ENCODE measurements at regions not wholly inside any gene's neighbourhood (a gene's known extent, or its start where the extent isn't known, plus 50 kb on each side); places are given as distances from the start of the nearest gene placed in this dataset.

DNA sequence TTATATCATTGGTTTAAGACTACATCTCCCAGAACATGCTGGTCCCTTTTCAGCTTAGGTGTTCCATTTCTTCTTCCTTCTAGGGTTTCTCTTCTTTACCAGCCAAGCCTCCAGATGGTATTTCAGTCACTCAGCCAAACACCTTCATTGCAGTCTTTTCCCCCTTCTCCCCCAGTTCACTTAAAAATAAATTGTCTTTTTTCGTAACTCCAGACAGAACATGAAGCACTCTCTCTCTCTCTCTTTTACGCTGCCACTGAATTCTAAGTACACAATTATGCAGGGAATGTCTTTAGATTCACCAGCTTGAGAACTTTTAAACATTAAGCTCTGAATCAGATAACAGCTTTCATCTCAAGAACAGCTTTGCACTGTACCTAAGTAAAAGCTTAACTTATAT lies 419.7 kb upstream of the BRINP1 start:
- H3K27ac ChIP-seq (ENCODE audit: insufficient read depth, low read depth, low read length) = no peak overlapping the region
- no peak overlapping the region for H3K4me2 ChIP-seq (ENCODE audit: insufficient read depth, low read length)
- no peaks in the 10 kb centered on the region for H3K79me2 ChIP-seq (ENCODE audit: control insufficient read depth, insufficient read depth, low read length)
- intact Hi-C loops (cut with micrococcal nuclease) (no loop called here), dilution Hi-C loops (cut with MboI; ENCODE audit: extremely low pct_ligation_motif_present, low sequenced_read_pairs) (no loop called here)
- no peak for DNase-seq (ENCODE audit: low read depth, low spot score)
- POLR2A ChIA-PET = no interaction called here
- H3K4me3 ChIP-seq (replicated peaks in 1 of 3; ENCODE audit: insufficient read depth in 1 of 3, low read depth in 1 of 3, low read length in 3 of 3) = no peak overlapping the region
- TF ChIP-seq POLR2AphosphoS5 (IDR thresholded peaks at IDR 0.05; ENCODE audit: insufficient read depth, low read depth, low read length) (no peak), GATA2 (IDR thresholded peaks at IDR 0.05; ENCODE audit: insufficient read depth, insufficient read length, low read depth, low read length) (no peak), POLR2A (IDR thresholded peaks at IDR 0.05; ENCODE audit: low read depth, low read length) (no peak), MYC (IDR thresholded peaks at IDR 0.05; ENCODE audit: low read depth, low read length) (no peak), EZH2 (IDR thresholded peaks at IDR 0.05; ENCODE audit: borderline replicate concordance, low read depth, low read length, severe bottlenecking) (no peak), MAX (IDR thresholded peaks at IDR 0.05; ENCODE audit: insufficient read depth, insufficient read length) (no peak)
- H3K36me3 ChIP-seq (ENCODE audit: control insufficient read depth in 2 of 2, extremely low read depth in 1 of 2, insufficient read depth in 2 of 2, low read length in 2 of 2) = no peaks in the 10 kb centered on the region
- CTCF ChIA-PET = no interaction called here
- peaks cover 3% of the 10 kb centered on the region for H3K9me3 ChIP-seq (replicated peaks; ENCODE audit: control insufficient read depth, insufficient read depth, low read length)
- no peak overlapping the region for H3K9ac ChIP-seq (replicated peaks; ENCODE audit: extremely low read depth, insufficient read depth, low read length)
- H3K4me1 ChIP-seq (ENCODE audit: control insufficient read depth, extremely low read depth, insufficient read depth, low read length) = no peaks in the 10 kb centered on the region
- H4K20me1 ChIP-seq (replicated peaks; ENCODE audit: control insufficient read depth, extremely low read depth, insufficient read depth, low read length) = no peaks in the 10 kb centered on the region
- FAIRE-seq = no peak
- no peaks in the 10 kb centered on the region for H3K9me1 ChIP-seq (replicated peaks; ENCODE audit: control insufficient read depth, extremely low read depth, insufficient read depth, low read length)
- no peaks in the 10 kb centered on the region for H3K27me3 ChIP-seq (ENCODE audit: control insufficient read depth in 2 of 2, insufficient read depth in 2 of 2, low read length in 2 of 2)
- no TSS peak for BruUV-seq (replicated peaks)
- no peak overlapping the region for H2AFZ ChIP-seq (ENCODE audit: low read depth, low read length)

DNA sequence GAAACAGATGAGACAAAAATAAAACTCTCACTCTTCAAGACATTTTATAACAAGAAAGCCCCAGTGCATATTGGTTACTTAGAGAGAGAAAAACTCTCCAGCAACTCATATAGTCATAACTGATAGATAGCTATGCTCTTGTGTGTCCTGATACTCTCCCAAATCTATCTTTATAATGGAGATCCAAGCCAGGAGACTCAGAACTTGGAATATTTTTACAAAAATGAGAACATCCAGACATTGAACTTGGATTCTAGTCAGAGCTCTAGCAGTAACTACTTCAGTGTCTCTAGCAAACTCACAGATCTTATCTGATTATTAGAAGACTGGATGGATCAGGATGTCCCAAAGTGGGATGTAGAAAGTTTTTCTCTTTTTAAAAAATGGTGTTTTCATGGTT lies 412.7 kb upstream of the BRINP1 start:
- intact Hi-C loops (cut with micrococcal nuclease) (no loop called here), dilution Hi-C loops (cut with MboI; ENCODE audit: extremely low pct_ligation_motif_present, low sequenced_read_pairs) (no loop called here)
- ChIA-PET CTCF (no interaction called here), POLR2A (no interaction called here)
- Histone ChIP-seq H3K27me3 (ENCODE audit: control insufficient read depth in 2 of 2, insufficient read depth in 2 of 2, low read length in 2 of 2) (no peaks in the 10 kb centered on the region), H3K9ac (replicated peaks; ENCODE audit: extremely low read depth, insufficient read depth, low read length) (no peak overlapping the region), H3K4me2 (ENCODE audit: insufficient read depth, low read length) (no peak overlapping the region), H3K9me3 (replicated peaks; ENCODE audit: control insufficient read depth, insufficient read depth, low read length) (no peaks in the 10 kb centered on the region), H3K4me1 (ENCODE audit: control insufficient read depth, extremely low read depth, insufficient read depth, low read length) (no peaks in the 10 kb centered on the region), H3K4me3 (replicated peaks in 1 of 3; ENCODE audit: insufficient read depth in 1 of 3, low read depth in 1 of 3, low read length in 3 of 3) (no peak overlapping the region), H3K36me3 (ENCODE audit: control insufficient read depth in 2 of 2, extremely low read depth in 1 of 2, insufficient read depth in 2 of 2, low read length in 2 of 2) (no peaks in the 10 kb centered on the region), H3K27ac (ENCODE audit: insufficient read depth, low read depth, low read length) (no peak overlapping the region), H3K79me2 (ENCODE audit: control insufficient read depth, insufficient read depth, low read length) (no peaks in the 10 kb centered on the region), H2AFZ (ENCODE audit: low read depth, low read length) (no peak overlapping the region), H3K9me1 (replicated peaks; ENCODE audit: control insufficient read depth, extremely low read depth, insufficient read depth, low read length) (no peaks in the 10 kb centered on the region), H4K20me1 (replicated peaks; ENCODE audit: control insufficient read depth, extremely low read depth, insufficient read depth, low read length) (no peaks in the 10 kb centered on the region)
- no TSS peak for BruUV-seq (replicated peaks)
- no peak for FAIRE-seq
- TF ChIP-seq EZH2 (IDR thresholded peaks at IDR 0.05; ENCODE audit: borderline replicate concordance, low read depth, low read length, severe bottlenecking) = no peak
- no peak for TF ChIP-seq MAX (IDR thresholded peaks at IDR 0.05; ENCODE audit: insufficient read depth, insufficient read length)
- no peak for TF ChIP-seq POLR2A (IDR thresholded peaks at IDR 0.05; ENCODE audit: low read depth, low read length)
- DNase-seq (ENCODE audit: low read depth, low spot score) = no peak

Data from endothelial cell of umbilical vein (primary cell).